ENCODE measurements at regions not wholly inside any gene's neighbourhood (a gene's known extent, or its start where the extent isn't known, plus 50 kb on each side); places are given as distances from the start of the nearest gene placed in this dataset.

DNA sequence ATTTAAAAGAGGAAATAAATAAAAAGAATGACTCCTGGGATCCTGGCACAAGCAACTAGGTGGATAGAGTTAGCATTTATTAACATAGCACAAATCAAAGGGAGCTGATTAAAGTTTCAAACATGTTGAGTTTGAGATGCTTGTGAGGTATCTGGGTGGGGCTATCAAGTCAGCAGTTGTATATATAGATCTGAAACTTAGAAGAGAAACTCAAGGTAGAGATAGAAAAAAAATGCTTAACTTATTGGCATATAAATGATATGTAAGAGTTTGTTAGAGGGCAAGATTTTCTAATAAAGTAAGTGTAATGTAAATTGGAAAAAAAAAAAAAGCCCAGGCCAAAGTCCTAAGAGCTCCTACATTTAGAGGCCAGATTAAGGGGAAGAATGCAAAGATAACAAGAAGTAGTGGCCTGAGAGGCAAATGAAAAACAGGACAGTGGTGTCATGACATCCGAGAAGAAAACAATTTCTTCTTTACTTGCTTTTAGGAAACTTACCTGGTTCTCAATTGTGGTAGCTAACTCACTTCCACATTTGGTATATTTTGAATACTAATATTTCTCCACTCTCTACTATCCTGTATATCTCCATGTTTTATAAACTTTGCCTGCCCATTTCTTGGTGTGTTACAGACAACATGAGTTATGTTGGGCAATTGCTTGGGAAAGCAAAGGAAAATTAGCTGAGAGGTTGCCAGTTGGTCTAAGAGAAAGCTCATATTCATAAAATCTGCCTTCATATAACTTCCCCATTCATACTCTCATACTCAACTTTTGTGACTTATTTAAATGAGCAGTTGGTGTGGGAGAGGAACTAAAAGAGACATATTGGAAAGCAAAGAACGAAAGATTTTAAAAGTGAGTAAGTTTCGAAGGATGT lies 169.2 kb downstream of the PARM1 start:
- BruUV-seq (replicated peaks): no TSS peak
- Mint-ChIP-seq H3K4me3 (ENCODE audit: unreplicated experiment) (no peak overlapping the region), H3K9me3 (ENCODE audit: unreplicated experiment) (peaks cover 18% of the 10 kb centered on the region), H3K27ac (ENCODE audit: low read depth, unreplicated experiment) (no peak overlapping the region), H3K4me1 (ENCODE audit: insufficient read depth, unreplicated experiment) (no peaks in the 10 kb centered on the region), H3K27me3 (ENCODE audit: insufficient read depth, unreplicated experiment) (no peaks in the 10 kb centered on the region), H3K36me3 (ENCODE audit: insufficient read depth, unreplicated experiment) (no peaks in the 10 kb centered on the region)
- POLR2A ChIA-PET: interaction anchor here (0.7 to 1.3 kb wide), 3 partner anchors 36 to 412 kb away, joined by 3 to 5 read pairs (median 4); partner anchors contain the start of genes RCHY1 and THAP6
- no peak for TF ChIP-seq CTCF (IDR thresholded peaks at IDR 0.05; ENCODE audit: unreplicated experiment)
- intact Hi-C loops (cut with micrococcal nuclease): no loop called here
- CTCF ChIA-PET: no interaction called here
- no peak for DNase-seq (ENCODE audit: unreplicated experiment)
